ENCODE measurements at regions not wholly inside any gene's neighbourhood (a gene's known extent, or its start where the extent isn't known, plus 50 kb on each side); places are given as distances from the start of the nearest gene placed in this dataset.

DNA sequence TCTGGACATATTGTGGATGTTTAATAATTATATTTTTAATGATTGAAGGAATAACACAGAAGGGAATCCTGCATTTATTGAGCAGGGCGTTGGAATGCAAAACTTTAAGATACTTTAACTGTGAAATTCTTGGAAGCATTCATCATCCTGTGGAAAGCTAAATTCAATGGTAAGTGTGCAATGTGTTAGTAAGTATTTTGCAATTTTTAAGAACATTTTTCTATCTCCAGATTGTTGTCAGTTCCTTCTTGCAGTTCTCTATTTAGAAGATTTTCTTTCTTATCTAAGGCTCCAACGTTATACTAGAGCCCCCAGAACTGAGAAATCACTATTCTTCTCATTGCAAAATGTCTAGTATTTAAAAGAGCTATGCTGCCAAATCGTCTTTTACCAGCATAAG, 132.2 kb upstream of the TSC22D2 start:
- intact Hi-C loops (cut with micrococcal nuclease) = no loop called here
- Mint-ChIP-seq H3K27me3 (ENCODE audit: insufficient read depth, unreplicated experiment) (no peaks in the 10 kb centered on the region), H3K4me3 (ENCODE audit: unreplicated experiment) (no peak overlapping the region), H3K9me3 (ENCODE audit: unreplicated experiment) (no peaks in the 10 kb centered on the region), H3K27ac (ENCODE audit: low read depth, unreplicated experiment) (no peak overlapping the region), H3K36me3 (ENCODE audit: insufficient read depth, unreplicated experiment) (no peaks in the 10 kb centered on the region), H3K4me1 (ENCODE audit: insufficient read depth, unreplicated experiment) (no peaks in the 10 kb centered on the region)
- CTCF ChIA-PET = interaction anchor here (0.9 kb wide), 1 partner anchor 21 kb away, joined by 3 read pairs; no protein-coding TSS in a partner anchor
- TF ChIP-seq CTCF (IDR thresholded peaks at IDR 0.05; ENCODE audit: unreplicated experiment) = no peak
- POLR2A ChIA-PET = interaction anchor here (0.5 to 0.7 kb wide), 2 partner anchors 49 to 136 kb away, joined by 3 read pairs; no protein-coding TSS in a partner anchor
- no TSS peak for BruUV-seq (replicated peaks)
- no peak for DNase-seq (ENCODE audit: unreplicated experiment)

DNA sequence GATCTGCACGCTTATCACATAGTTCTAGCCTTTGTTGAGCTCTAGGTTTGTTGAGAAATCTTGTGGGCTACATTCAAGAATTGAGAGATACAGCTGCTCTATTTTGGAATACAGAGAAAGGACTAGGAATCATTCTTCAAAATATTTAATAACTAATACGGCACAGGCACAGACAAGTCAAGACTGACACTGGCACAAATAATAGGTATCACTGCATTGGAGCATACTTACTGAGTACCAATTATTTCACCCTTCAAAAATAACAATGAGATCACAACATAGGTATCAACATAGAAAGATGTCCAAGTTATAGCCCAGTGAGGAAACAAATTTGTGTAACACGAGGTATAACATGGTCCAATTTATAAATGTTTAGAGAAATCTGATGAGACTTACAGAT, 133.7 kb upstream of the TSC22D2 start:
- TF ChIP-seq CTCF (IDR thresholded peaks at IDR 0.05; ENCODE audit: unreplicated experiment) = no peak
- no peak for DNase-seq (ENCODE audit: unreplicated experiment)
- intact Hi-C loops (cut with micrococcal nuclease) = no loop called here
- H3K4me1 Mint-ChIP-seq (ENCODE audit: insufficient read depth, unreplicated experiment) = no peaks in the 10 kb centered on the region
- no peak overlapping the region for H3K27ac Mint-ChIP-seq (ENCODE audit: low read depth, unreplicated experiment)
- no peaks in the 10 kb centered on the region for H3K36me3 Mint-ChIP-seq (ENCODE audit: insufficient read depth, unreplicated experiment)
- no peaks in the 10 kb centered on the region for H3K9me3 Mint-ChIP-seq (ENCODE audit: unreplicated experiment)
- CTCF ChIA-PET = interaction anchor here (0.6 kb wide), 1 partner anchor 33 kb away, joined by 5 read pairs; no protein-coding TSS in a partner anchor
- H3K27me3 Mint-ChIP-seq (ENCODE audit: insufficient read depth, unreplicated experiment) = no peaks in the 10 kb centered on the region
- H3K4me3 Mint-ChIP-seq (ENCODE audit: unreplicated experiment) = no peak overlapping the region
- POLR2A ChIA-PET = interaction anchor here (0.5 kb wide), 1 partner anchor 429 kb away, joined by 4 read pairs; the partner anchor contains the start of gene ERICH6
- BruUV-seq (replicated peaks) = no TSS peak

DNA sequence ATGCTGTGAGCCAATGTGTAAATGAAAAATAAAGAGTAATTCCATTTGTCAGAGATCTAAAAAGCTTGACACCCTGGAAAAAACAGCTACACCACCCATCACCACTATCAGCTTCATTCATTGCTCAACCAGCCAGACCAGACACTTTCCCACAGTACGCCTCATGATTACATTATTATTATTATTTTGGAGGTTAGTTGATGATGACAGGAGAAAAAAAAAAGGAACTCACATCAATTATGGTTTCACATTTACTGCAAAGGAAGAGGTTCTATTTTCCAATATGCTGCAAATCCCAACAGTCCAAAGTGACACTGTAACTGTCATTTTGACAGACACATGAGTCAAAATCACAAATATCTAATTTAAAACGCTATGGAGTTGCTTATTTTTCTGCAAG, 134.7 kb upstream of the TSC22D2 start:
- POLR2A ChIA-PET = interaction anchor here (0.7 to 1.0 kb wide), 3 partner anchors 13 to 44 kb away, joined by 3 read pairs; no protein-coding TSS in a partner anchor
- no TSS peak for BruUV-seq (replicated peaks)
- Mint-ChIP-seq H3K4me3 (ENCODE audit: unreplicated experiment) (no peak overlapping the region), H3K36me3 (ENCODE audit: insufficient read depth, unreplicated experiment) (no peaks in the 10 kb centered on the region), H3K4me1 (ENCODE audit: insufficient read depth, unreplicated experiment) (no peaks in the 10 kb centered on the region), H3K9me3 (ENCODE audit: unreplicated experiment) (no peaks in the 10 kb centered on the region), H3K27me3 (ENCODE audit: insufficient read depth, unreplicated experiment) (no peaks in the 10 kb centered on the region), H3K27ac (ENCODE audit: low read depth, unreplicated experiment) (no peak overlapping the region)
- CTCF ChIA-PET = interaction anchor here (0.7 kb wide), 1 partner anchor 246 kb away, joined by 3 read pairs; no protein-coding TSS in a partner anchor
- TF ChIP-seq CTCF (IDR thresholded peaks at IDR 0.05; ENCODE audit: unreplicated experiment) = no peak
- DNase-seq (ENCODE audit: unreplicated experiment) = no peak
- intact Hi-C loops (cut with micrococcal nuclease) = no loop called here

GRCh38 chr3:150271591-150271960, 136.5 kb upstream of the TSC22D2 start:
- no peak for DNase-seq (ENCODE audit: unreplicated experiment)
- Mint-ChIP-seq H3K27ac (ENCODE audit: low read depth, unreplicated experiment) (no peak overlapping the region), H3K36me3 (ENCODE audit: insufficient read depth, unreplicated experiment) (no peaks in the 10 kb centered on the region), H3K4me3 (ENCODE audit: unreplicated experiment) (no peak overlapping the region), H3K4me1 (ENCODE audit: insufficient read depth, unreplicated experiment) (no peaks in the 10 kb centered on the region), H3K27me3 (ENCODE audit: insufficient read depth, unreplicated experiment) (no peaks in the 10 kb centered on the region), H3K9me3 (ENCODE audit: unreplicated experiment) (no peaks in the 10 kb centered on the region)
- intact Hi-C loops (cut with micrococcal nuclease) = no loop called here
- ChIA-PET CTCF (interaction anchor here (0.9 kb wide), 1 partner anchor 26 kb away, joined by 3 read pairs; no protein-coding TSS in a partner anchor), POLR2A (interaction anchor here (1.1 kb wide), 1 partner anchor 89 kb away, joined by 3 read pairs; no protein-coding TSS in a partner anchor)
- TF ChIP-seq CTCF (IDR thresholded peaks at IDR 0.05; ENCODE audit: unreplicated experiment) = no peak
- BruUV-seq (replicated peaks) = no TSS peak
